ENCODE measurements at regions not wholly inside any gene's neighbourhood (a gene's known extent, or its start where the extent isn't known, plus 50 kb on each side); places are given as distances from the start of the nearest gene placed in this dataset.

DNA sequence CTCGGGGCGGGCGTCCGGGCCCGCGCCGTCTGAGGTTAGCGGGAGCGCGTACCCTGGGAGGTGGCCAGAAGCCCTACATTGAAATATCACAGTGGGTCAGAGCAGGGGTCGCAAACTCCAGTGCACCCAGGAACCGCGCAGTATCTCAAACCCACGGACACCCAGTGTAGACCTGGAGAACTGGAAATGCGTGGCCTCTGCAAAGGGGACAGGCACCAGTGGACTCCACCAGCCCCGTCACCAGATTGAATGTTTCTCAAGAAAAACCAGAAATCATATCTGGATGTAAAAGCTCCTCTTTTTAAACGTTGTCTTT lies 117.6 kb upstream of the SMIM23 start:
- Histone ChIP-seq H3K27me3 (ENCODE audit: insufficient read depth, low read depth, low read length) (no peaks in the 10 kb centered on the region), H4K20me1 (ENCODE audit: insufficient read depth) (no peaks in the 10 kb centered on the region), H2AFZ (ENCODE audit: low read depth, low read length) (no peak overlapping the region), H3K9ac (ENCODE audit: low read length) (no peak overlapping the region), H3K9me2 (ENCODE audit: insufficient read depth, low read length) (no peaks in the 10 kb centered on the region), H3K4me3 (ENCODE audit: low read length) (no peak overlapping the region), H3K36me3 (ENCODE audit: insufficient read depth, low read length) (no peaks in the 10 kb centered on the region), H3K9me3 (ENCODE audit: low read length) (no peaks in the 10 kb centered on the region), H3F3A (ENCODE audit: insufficient read depth, low read length, poor library complexity, severe bottlenecking) (no peaks in the 10 kb centered on the region), H3K27ac (ENCODE audit: low read length) (no peak overlapping the region), H3K4me2 (ENCODE audit: low read length) (no peak overlapping the region), H3K79me2 (replicated peaks; ENCODE audit: insufficient read depth, low read length) (no peaks in the 10 kb centered on the region)
- TF ChIP-seq SMC3 (conservative IDR thresholded peaks at IDR 0.05; ENCODE audit: poor library complexity): no peak
- TF ChIP-seq POLR2AphosphoS5 (IDR thresholded peaks at IDR 0.05): no peak
- TF ChIP-seq MXI1 (conservative IDR thresholded peaks at IDR 0.05; ENCODE audit: poor library complexity, severe bottlenecking): no peak
- TF ChIP-seq, protein P1, sequence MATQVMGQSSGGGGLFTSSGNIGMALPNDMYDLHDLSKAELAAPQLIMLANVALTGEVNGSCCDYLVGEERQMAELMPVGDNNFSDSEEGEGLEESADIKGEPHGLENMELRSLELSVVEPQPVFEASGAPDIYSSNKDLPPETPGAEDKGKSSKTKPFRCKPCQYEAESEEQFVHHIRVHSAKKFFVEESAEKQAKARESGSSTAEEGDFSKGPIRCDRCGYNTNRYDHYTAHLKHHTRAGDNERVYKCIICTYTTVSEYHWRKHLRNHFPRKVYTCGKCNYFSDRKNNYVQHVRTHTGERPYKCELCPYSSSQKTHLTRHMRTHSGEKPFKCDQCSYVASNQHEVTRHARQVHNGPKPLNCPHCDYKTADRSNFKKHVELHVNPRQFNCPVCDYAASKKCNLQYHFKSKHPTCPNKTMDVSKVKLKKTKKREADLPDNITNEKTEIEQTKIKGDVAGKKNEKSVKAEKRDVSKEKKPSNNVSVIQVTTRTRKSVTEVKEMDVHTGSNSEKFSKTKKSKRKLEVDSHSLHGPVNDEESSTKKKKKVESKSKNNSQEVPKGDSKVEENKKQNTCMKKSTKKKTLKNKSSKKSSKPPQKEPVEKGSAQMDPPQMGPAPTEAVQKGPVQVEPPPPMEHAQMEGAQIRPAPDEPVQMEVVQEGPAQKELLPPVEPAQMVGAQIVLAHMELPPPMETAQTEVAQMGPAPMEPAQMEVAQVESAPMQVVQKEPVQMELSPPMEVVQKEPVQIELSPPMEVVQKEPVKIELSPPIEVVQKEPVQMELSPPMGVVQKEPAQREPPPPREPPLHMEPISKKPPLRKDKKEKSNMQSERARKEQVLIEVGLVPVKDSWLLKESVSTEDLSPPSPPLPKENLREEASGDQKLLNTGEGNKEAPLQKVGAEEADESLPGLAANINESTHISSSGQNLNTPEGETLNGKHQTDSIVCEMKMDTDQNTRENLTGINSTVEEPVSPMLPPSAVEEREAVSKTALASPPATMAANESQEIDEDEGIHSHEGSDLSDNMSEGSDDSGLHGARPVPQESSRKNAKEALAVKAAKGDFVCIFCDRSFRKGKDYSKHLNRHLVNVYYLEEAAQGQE (IDR thresholded peaks at IDR 0.05; ENCODE audit: borderline replicate concordance): no peak

DNA sequence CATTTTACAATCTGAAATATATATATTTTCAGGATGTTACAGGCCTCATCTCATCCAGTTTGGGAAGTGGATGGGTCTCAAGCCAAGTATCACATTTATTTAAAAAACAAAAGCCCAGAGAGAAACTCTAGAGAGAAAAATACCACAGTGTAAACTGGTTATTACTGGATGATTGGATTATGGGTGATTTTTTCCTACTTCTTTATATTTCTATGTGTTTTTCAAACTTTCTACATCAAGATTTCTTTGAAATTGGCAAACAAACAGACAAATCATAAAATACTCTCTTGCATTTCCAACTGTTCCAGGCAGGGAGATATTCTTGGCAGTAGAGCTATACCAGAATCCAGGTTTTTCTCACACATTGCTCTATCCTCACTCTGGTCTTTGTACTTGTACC lies 116.0 kb upstream of the SMIM23 start:
- Histone ChIP-seq H3K4me2 (ENCODE audit: low read length) (no peak overlapping the region), H3K4me3 (ENCODE audit: low read length) (no peak overlapping the region), H3F3A (ENCODE audit: insufficient read depth, low read length, poor library complexity, severe bottlenecking) (no peaks in the 10 kb centered on the region), H2AFZ (ENCODE audit: low read depth, low read length) (no peak overlapping the region), H3K36me3 (ENCODE audit: insufficient read depth, low read length) (no peaks in the 10 kb centered on the region), H3K27ac (ENCODE audit: low read length) (no peak overlapping the region), H3K9me2 (ENCODE audit: insufficient read depth, low read length) (no peaks in the 10 kb centered on the region), H3K79me2 (replicated peaks; ENCODE audit: insufficient read depth, low read length) (no peaks in the 10 kb centered on the region), H3K9me3 (ENCODE audit: low read length) (no peaks in the 10 kb centered on the region), H3K9ac (ENCODE audit: low read length) (no peak overlapping the region), H3K27me3 (ENCODE audit: insufficient read depth, low read depth, low read length) (no peaks in the 10 kb centered on the region), H4K20me1 (ENCODE audit: insufficient read depth) (no peaks in the 10 kb centered on the region)
- TF ChIP-seq, protein P1 (IDR thresholded peaks at IDR 0.05; ENCODE audit: borderline replicate concordance): no peak
- TF ChIP-seq RAD21 (conservative IDR thresholded peaks at IDR 0.05) (no peak), TAF1 (IDR thresholded peaks at IDR 0.05; ENCODE audit: low read depth) (no peak), EZH2 (IDR thresholded peaks at IDR 0.05; ENCODE audit: borderline replicate concordance, insufficient read depth, low read length, poor library complexity, severe bottlenecking) (no peak), MXI1 (conservative IDR thresholded peaks at IDR 0.05; ENCODE audit: poor library complexity, severe bottlenecking) (no peak), SMC3 (conservative IDR thresholded peaks at IDR 0.05; ENCODE audit: poor library complexity) (no peak), EP300 (conservative IDR thresholded peaks at IDR 0.05; ENCODE audit: poor library complexity, severe bottlenecking) (no peak), POLR2AphosphoS5 (IDR thresholded peaks at IDR 0.05) (no peak)
- TF ChIP-seq, protein P2, sequence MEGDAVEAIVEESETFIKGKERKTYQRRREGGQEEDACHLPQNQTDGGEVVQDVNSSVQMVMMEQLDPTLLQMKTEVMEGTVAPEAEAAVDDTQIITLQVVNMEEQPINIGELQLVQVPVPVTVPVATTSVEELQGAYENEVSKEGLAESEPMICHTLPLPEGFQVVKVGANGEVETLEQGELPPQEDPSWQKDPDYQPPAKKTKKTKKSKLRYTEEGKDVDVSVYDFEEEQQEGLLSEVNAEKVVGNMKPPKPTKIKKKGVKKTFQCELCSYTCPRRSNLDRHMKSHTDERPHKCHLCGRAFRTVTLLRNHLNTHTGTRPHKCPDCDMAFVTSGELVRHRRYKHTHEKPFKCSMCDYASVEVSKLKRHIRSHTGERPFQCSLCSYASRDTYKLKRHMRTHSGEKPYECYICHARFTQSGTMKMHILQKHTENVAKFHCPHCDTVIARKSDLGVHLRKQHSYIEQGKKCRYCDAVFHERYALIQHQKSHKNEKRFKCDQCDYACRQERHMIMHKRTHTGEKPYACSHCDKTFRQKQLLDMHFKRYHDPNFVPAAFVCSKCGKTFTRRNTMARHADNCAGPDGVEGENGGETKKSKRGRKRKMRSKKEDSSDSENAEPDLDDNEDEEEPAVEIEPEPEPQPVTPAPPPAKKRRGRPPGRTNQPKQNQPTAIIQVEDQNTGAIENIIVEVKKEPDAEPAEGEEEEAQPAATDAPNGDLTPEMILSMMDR (IDR thresholded peaks at IDR 0.05; ENCODE audit: poor library complexity, severe bottlenecking): no peak

Measured in neural cell (in vitro differentiated cells).